GM19023 (cell line): ENCODE measurements at regions not wholly inside any gene's neighbourhood (a gene's known extent, or its start where the extent isn't known, plus 50 kb on each side); places are given as distances from the start of the nearest gene placed in this dataset.

ENCODE experiments used
- ATAC-seq: cut with Tn5 transposase; IDR thresholded peaks from one replicate; pipeline ENCODE4 v1.9.1; 2021; ENCODE audit warnings: mild to moderate bottlenecking, moderate library complexity; ENCODE audit not compliant: unreplicated experiment

DNA sequence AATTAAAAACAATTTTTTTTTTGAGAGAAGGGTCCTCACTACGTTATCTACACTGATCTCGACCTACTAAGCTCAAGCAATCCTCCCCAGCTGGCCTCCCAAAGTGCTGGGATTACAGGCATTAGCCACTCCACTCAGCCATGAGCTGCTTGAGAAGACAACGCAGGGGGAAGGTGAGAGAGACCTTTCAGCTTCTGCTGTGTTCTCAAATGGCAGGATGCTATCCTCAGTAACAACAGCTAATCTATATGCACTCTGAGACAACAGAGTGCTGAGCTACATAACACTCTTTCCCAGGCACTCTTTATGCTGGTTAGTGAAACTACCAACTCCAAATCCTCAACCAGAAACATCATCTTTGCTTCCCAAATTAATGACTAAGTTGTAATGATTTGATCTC lies 526.1 kb downstream of the CCER1 start:
- ATAC-seq = no peak

DNA sequence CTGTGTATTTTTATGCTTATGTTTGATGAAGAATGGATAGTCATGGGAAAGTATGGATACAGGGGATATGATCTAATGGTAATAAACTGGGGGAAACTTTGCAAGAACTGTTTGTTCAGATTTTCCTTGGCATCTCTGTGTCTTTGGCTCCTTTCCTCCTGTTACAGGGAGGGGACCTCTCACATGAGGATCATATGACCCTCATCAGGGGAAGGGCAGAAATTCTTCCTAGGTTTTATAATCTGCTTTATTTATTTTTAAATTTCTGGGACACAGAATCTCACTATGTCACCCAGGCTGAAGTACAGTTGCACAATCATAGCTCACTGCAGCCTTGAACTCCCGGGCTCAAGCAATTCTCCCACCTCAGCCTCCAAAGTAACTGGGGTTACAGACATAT lies 526.5 kb downstream of the CCER1 start:
- ATAC-seq = no peak

DNA sequence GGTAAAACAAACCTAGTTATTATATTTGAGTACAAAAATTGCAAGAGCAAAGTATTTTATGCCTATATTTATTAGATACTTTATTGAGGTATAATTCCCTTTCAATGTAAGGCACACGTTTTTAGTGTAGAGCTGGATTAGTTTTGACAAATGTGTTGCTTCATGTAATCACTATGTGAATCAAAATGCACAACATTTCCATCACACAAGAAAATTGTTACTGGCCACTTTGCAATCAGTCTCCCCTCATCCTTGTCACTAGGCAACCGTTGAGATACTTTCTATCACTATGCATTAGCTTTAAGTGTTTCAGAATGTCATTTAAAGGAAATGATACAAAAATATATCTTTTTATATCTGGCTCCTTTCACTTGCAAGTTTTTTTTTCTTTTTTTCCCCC lies 531.0 kb downstream of the CCER1 start:
- no peak for ATAC-seq

DNA sequence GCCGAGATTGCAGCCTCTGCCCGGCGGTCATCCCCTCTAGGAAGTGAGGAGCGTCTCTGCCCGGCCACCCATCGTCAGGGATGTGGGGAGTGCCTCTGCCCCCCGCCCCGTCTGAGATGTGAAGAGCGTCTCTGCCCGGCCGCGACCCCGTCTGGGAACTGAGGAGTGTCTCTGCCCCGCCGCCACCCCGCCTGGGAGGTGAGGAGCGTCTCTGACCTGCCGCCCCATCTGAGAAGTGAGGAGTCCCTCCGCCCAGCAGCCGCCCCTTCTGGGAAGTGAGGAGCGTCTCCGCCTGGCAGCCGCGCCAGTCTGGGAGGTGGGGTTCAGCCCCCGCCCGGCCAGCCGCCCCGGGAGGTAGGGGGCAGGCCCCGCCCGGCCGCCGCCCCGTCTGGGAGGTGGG lies 544.0 kb downstream of the CCER1 start:
- no peak for ATAC-seq

DNA sequence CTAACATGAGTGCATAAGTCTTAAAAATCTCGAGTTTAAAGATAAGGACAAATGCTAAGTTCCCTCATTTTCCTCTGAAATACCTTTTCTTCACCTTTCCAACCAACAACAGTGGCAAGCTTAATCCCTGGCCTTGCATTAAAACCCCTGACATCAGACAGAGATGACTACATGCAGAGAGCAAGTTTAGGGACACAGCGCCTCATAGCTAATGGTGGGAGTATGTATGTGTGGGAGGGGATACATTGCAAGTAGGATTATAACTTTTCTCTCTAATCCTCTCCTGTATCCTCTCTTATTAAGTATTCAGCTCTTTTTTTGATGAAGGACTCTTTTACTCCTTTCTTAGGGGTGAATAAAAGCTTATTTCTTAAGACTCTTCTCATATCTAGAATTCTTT lies 547.1 kb downstream of the CCER1 start:
- ATAC-seq = no peak

DNA sequence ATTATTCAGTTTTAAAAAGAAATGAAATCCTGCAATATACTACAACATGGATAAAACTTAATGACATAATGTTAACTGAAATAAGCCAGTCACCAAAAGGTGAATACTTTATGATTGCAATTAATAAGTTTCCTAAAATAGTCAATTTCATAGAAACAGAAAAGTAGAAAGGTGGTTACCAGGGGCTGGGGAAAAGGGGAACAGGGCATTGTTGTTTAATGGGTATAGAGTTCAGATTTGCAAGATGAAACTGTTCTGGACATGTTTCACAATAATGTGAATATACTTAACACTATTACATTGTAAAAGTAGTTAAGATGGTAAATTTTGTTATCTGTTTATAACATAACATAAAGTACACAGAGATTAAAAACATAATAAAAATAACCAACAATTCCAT lies 550.9 kb downstream of the CCER1 start:
- peak; percentile 54 for ATAC-seq

DNA sequence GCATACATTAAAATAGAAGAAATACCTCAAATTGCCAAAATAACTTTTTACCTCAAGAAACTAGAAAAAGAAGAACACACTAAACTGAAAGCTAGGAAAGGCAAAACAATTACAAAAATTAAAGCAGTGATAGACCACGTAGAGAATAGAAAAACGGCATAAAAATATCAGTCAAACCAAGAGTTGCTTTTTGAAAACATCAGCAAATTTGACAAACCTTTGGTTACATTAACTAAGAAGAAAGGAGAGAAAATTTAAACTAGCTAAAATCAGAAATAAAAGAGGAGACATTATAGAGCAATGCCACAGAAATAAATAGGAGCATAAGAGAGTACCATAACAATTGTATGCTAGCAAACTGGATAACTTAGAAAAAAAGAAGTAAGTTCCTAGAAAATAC lies 553.8 kb downstream of the CCER1 start:
- ATAC-seq = no peak

DNA sequence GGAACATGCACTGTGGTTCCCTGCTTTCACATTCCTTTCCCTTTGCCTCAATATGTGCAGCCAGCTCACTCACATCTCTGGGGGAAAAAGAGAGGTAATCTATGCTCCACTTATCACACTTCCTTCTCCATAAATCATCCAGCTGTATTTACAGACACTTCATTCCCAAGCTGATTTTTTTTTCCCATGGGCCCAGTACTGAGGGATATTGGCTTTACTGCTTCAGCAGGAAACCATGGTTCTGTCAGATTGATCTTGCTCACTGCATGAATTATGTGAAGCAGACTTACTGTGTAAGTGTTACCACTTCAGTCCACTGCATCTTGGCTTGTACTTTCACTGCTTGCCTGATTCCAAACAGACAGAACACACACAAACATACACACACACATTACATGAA lies 555.6 kb downstream of the CCER1 start:
- no peak for ATAC-seq

DNA sequence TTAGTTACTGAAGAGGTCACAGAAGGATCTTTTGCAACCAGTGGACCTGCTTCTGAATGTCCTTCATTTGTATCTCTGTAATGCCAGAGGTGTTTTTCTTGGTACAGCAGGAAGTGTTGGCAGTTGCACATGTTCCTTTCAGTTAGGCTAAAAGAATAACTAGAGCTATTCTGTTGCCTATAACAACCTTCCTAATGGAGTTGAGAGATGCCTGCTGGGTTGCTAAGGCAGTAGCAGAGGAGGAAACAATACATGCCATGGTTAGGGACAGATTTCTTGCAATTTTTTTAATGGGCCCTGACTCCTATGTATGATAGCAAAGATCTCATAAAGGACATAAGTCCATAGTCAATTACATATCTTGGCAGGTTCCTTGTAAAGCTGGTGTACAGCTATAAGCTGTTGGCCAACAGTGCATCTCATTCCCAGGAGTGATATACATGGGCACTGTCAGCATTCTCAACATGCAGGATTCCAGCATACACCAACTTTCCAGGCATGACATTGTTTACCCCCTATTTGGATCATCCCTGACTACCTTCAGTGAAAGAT lies 556.6 kb downstream of the CCER1 start:
- no peak for ATAC-seq

DNA sequence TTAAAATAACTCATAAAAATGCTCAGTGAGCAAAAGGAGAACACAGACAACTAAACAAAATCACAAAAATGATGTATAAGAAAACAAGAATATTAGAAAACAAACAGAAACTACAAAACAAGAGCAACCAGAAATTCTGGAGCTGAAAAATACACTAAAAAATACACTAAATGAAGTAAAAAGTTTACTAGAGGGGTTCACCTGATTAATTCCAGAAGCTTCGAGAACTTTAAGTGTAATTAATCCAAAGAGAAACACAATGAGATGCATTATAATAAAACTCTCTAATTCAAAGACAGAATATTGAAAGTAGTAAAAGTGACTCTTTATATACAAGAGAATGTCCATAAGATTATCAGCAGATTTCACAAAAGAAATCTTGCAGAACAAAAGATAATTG lies 558.4 kb downstream of the CCER1 start:
- no peak for ATAC-seq

DNA sequence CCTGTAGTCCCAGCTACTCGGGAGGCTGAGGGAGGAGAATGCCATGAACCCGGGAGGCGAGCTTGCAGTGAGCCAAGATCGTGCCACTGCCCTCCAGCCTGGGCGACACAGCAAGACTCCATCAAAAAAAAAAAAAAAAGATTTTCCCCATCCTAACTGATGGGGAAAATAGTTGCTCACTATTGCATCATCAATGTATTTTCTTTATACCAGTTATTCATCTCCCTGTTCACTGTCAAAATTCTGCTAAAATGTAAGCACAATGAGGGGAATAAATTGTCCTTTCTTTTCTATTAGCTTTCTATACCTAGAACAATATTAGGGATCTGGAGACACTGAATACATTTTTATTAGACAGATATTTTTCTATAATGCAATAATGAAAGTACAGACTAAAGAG lies 561.3 kb downstream of the CCER1 start:
- ATAC-seq = no peak

DNA sequence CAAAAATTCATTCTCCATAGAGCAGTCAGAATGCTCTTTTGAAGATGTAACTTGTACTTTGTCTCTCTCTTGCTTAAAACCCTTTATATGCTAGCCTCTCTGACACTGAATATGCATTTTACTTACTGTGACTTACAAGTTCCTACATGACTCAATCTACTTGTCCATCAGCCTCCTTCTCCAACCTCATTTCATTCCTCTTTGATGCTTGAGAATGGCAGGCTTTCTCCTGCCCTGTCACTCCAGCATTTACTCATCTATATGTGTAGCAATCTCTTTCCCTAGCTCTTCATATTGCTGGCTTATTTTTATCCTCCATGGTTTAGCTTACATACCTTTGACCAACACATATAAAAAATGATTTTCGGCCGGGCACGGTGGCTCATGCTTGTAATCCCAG lies 561.9 kb downstream of the CCER1 start:
- ATAC-seq = no peak

DNA sequence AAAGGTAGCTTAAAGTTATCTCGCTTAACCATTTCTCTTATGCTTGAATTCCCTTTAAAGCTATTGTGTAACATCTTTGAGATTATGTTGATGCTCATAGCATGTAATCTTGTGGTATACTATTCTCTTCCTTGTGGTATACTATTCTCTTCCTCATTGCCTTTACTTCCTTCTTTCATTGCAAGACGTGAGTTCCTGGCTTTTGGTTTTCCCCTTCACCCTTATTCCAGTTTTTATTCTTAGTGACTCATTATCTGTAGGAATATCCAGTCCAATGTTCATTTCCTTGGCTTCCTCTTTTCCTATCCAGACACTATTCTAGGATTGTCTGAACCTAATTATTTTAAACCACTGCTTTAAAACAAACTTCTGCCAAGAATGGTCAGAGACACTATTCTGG lies 564.0 kb downstream of the CCER1 start:
- no peak for ATAC-seq

DNA sequence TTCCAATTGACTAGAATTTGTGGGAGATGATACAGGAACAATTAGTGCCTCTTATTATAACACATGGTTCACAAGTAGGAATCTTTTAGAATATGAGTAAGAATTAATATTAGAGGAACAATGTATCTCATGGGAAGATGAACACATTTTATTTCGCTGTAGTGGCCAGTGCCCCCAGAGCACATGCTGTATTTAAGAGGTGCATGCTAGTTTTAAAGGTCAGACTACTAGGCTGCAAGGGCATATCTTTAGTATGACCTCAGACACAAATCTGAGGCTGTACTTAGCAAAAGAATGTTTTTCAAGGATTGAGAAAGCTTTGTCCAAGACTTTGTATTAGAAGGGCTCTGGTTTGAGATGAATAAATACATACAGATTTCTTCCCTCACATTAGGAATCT lies 586.9 kb downstream of the CCER1 start:
- no peak for ATAC-seq

DNA sequence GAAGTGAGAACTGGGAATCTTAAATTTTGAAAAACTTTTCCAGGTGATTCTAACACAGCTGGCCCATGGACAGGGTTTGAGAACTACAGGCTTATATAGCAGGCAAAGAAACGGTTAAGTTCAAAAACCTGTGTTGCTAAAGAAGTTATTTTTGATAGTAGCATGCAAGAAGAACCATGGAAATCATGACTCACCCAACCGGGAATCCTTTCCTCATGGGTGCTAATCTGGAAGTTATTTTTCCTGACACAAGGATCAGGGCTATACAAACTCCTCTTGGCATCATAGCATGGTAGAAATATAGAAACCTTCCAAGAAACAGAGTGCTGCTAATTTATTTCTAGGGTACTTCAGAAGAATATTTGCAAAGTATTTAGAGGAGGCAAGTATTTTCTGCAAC lies 588.7 kb downstream of the CCER1 start:
- ATAC-seq = no peak

DNA sequence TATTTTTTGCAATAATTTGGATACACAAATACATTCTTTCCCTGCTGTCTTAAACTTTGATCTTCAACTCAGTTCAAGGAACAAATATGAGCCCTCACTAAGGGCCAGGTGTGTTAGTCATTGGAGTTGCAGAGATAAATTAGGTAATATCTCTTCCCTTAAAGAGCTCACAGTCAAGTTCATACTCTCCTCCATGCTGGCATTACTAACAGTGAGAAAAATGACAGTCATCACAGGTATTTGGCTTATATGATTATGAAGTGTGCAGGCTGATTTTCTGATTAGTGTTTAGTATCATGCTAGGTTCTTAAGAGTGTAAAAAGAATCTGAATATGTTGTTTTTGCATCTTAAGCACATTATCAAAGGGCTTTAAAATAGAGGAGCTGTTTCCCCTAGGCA lies 594.7 kb downstream of the CCER1 start:
- no peak for ATAC-seq

DNA sequence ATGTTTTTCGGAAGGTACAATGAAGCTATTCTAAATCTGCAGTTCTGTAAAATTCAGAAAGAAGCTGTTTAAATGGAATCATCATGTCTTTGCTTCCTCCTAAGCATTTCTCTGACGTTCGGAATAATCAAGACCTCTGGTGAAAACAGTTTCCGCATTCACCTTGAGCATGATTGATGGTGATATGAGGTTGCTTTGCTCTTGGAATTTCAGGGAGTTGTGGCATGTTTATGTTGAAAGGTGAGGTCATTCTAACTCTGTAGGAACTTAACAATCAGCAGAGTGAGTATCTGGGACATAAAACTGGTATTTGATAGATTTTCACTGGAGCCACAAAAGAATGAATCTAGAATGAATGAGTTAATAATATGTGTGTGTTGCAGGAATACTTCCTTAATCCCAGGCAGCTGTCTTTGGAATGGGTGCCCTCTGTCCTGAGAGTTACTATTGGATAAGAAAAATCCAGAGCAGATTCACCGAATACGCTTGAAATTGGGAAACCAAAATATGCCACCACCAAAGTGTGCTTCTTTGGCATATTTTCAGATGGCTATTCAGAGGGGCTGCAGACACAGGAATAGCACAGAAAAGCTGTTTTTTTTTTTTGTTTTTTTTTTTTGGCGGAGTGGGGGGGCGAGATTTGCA lies 599.1 kb downstream of the CCER1 start:
- no peak for ATAC-seq

DNA sequence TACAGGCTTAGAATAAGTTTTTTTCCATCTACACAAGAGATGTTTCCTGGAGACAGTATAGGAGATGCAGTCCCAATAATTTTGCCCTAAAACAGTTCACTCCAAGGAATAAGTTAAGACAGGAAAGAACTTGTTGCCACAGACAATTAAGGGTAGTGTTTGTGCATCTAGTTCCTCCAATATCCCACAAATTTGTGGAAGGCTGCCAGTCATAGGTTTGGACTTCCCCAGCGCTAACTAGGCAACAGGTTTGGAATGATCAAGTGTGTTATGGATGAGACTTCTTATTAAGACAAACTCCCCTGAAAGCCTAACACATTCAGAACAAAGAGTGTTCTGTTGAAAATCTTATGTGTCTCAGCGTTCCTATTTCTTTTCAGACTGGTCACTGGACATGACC lies 611.0 kb downstream of the CCER1 start:
- ATAC-seq = no peak

DNA sequence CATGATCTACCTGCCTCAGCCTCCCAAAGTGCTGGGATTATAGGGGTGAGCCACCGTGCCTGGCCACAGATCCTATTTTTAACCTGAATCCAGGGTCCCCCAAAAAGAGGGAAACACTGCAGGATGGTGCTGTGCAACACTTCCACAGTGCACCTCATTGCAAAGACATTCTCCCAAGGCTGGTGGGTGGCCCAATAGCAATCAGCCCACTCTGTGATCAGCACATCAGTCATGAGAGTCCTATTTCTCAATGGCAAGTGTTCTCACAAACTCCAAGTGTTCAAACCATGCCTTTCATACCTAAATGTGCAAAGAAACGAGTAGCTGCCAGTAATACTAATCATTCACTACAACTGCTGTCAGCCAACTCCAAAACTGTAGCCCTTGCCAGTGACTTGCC lies 612.9 kb downstream of the CCER1 start:
- ATAC-seq = no peak

DNA sequence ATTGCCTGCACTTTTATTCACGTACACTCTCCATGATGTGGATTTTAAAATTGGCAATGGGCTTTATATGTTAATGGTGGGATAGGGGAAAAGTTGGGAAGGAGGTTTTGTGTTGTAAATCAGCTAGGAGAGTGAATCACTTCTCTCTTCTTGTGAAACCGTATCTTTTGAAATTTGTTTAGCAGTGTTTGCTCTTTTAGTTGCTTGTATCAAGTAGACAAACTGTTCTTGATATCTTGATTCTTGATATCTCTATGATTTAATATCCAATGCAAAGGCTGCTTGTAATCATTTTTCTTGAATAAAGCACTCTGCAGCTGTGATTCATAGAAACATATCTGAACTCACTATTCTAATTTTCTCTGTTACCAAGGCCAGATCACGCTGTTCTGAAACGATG lies 615.1 kb downstream of the CCER1 start:
- no peak for ATAC-seq

DNA sequence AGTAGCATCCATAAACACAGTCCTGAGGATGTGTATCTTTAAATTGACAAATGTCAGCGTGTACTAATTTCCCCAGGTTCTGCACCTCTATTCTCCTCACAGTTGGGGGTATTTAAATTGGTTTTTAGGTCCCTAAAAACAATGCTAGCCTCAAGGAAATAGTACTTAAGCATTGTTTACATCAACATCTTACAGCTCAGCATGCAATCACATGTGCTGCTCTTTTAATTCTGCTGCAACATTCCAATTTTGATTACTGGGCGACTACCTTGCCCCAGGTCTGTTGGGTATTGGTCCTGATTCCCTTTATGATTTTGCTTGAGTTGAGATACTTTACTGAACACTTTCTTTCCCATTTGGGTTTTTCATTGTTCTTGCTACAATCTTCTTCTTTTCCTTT lies 616.6 kb downstream of the CCER1 start:
- no peak for ATAC-seq

DNA sequence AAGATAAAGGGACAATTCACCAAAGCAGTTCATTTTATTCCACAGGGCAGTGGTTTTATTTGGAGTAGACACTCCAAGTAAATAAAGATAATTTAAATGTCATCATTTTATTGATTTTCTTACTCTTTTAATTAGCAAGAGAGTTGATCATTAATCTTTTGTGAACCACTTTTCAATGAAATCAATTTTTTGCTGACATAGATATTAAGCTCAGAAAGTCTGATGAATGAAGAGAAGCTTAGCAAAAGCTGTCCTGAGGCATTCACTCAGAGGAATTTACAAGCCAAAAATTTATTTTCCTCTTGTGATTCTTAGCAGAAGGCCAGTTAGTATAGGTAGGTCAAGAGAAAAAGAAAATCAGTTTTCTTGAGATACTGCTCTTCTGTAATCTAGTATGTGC lies 618.0 kb downstream of the CCER1 start:
- no peak for ATAC-seq

DNA sequence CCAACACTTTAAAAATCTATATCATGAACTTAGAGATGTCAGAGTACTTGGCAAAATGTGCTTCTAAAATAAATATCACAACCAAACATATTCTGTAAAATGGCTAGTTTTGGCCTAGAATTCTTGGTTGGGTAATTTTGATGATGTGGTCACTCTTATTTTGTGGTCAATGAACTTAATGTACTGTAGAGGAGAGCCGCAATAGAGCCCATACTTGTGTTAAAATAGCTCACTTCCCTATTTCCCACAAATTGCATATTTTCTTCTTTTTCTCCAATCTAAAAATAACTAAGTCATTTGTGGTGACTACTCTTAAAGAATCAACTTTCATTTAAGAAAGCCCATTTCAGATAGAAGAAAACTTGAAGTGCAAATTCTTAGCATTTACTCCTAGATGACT lies 619.4 kb downstream of the CCER1 start:
- ATAC-seq = no peak
